HUES6 (cell line): ENCODE measurements at regions not wholly inside any gene's neighbourhood (a gene's known extent, or its start where the extent isn't known, plus 50 kb on each side); places are given as distances from the start of the nearest gene placed in this dataset.

Source experiments
- H3K27ac ChIP-seq: 2 replicates; pipeline ENCODE4 v1.7.0; 2013; ENCODE audit warnings: low read depth, mild to moderate bottlenecking, low read length, inconsistent platforms
- H3K27me3 ChIP-seq: 2 replicates; pipeline ENCODE4 v1.6.1; 2013; ENCODE audit warnings: low read length; ENCODE audit not compliant: control insufficient read depth, insufficient read depth
- H3K36me3 ChIP-seq: 2 replicates; pipeline ENCODE4 v1.6.1; 2013; ENCODE audit warnings: low read length; ENCODE audit not compliant: control insufficient read depth, insufficient read depth
- H3K4me1 ChIP-seq: 2 replicates; pipeline ENCODE4 v1.6.1; 2013; ENCODE audit warnings: low read length; ENCODE audit not compliant: control insufficient read depth, insufficient read depth
- H3K4me3 ChIP-seq: 2 replicates; pipeline ENCODE4 v1.5.1; 2013; ENCODE audit warnings: low read depth, low read length
- H3K9ac ChIP-seq: one replicate; pipeline ENCODE4 v1.6.1; 2013; ENCODE audit warnings: mild to moderate bottlenecking, low read length
- H3K9me3 ChIP-seq: 2 replicates; pipeline ENCODE4 v1.6.1; 2013; ENCODE audit warnings: low read depth, low read length; ENCODE audit not compliant: control insufficient read depth, insufficient read depth

DNA sequence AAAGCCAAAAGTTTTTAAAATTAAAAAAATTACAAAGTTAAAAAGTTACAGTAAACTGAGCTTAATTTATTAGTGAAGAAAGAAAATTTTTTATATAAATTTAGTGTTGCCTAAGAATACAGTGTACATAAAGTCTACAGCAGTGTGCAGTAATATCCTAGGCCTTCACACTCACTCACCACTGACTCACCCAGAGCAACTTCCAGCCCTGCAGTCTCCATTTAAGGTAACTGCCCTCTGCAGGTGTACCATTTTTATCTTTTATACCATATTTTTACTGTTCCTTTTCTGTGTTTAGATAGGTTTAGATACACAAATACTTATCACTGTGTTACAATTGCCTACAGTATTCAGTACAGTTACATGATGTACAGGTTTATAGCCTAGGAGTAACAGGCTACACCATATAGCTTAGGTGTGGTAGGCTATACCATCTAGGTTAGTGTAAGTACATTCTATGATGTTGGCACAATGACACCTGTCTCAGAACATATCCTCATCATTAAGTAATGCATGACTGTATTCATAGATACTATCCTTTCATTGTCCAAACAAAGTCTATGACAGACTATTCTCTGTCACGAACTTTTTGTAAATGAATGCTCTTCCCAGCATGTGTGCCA is 78.6 kb upstream of the PBX1 start:
- Histone ChIP-seq H3K27ac (no peak overlapping the region), H3K4me1 (peaks cover 11% of the 10 kb centered on the region; the same call in 1 of the 2 replicates), H3K9me3 (no peaks in the 10 kb centered on the region), H3K4me3 (no peak overlapping the region), H3K27me3 (no peaks in the 10 kb centered on the region), H3K36me3 (no peaks in the 10 kb centered on the region), H3K9ac (no peak overlapping the region)

DNA sequence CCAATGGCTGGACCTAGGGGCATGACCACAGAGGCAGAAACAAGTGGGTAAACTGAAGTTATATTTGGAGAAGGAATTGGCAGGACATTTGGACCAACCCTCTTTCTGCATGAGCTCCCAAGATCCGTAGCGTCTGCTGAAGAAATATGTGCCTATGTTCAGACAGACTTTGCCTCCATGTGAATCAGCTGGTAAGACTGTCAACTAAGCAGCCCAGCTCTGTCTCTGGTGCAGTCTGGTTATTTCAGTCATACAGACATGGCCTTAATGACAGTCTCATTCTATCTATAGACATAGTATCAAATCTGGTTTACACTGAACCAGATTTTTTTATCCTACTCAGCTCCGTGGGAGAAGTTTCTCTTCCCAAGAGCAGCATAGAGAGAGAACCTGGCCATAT is 63.1 kb upstream of the PBX1 start:
- no peaks in the 10 kb centered on the region for H3K4me1 ChIP-seq
- no peaks in the 10 kb centered on the region for H3K36me3 ChIP-seq
- H3K27me3 ChIP-seq, result no peaks in the 10 kb centered on the region
- H3K9me3 ChIP-seq, result no peaks in the 10 kb centered on the region
- no peak overlapping the region for H3K9ac ChIP-seq
- H3K4me3 ChIP-seq, result no peak overlapping the region
- no peak overlapping the region for H3K27ac ChIP-seq

DNA sequence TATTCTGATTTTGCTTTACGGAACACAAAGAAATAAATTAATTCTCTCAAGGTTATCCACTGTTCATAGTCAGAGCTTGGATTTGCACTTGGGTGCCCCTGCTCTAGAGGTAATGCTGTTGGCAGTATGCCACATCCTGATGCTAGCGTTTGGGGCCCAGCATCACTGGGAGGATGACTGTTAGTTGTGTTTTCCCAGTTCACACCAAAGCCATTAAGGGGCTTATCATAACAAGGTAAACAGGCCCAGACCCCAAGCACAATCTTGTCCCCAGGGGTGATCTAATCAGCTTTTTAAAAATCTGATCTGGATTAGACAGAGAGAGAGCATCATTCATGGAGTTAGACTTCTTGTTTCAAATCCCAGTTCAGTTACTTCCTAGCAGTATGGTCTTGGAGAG is 60.2 kb upstream of the PBX1 start:
- Histone ChIP-seq H3K4me3 (no peak overlapping the region), H3K9me3 (no peaks in the 10 kb centered on the region), H3K27ac (no peak overlapping the region), H3K9ac (no peak overlapping the region), H3K27me3 (no peaks in the 10 kb centered on the region), H3K4me1 (no peaks in the 10 kb centered on the region), H3K36me3 (no peaks in the 10 kb centered on the region)

DNA sequence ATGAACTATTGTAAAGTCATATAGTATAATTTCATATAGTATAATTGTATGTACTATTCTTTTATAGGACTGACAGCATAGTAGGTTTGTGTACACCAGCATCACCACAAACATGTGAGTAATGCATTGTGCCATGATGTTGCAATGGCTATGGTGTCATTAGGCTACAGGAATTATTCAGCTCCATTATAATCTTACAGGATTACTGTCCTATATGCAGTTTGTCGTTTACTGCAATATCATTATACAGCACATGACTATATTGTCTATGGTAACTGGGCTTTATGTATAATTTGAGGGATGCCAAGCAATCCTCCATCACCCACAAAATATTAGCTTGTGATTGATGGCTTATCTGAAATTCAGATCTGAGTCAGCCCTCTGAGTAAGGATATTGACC is 54.2 kb upstream of the PBX1 start:
- Histone ChIP-seq H3K4me3 (no peak overlapping the region), H3K9me3 (no peaks in the 10 kb centered on the region), H3K4me1 (no peaks in the 10 kb centered on the region), H3K9ac (no peak overlapping the region), H3K36me3 (no peaks in the 10 kb centered on the region), H3K27ac (no peak overlapping the region), H3K27me3 (no peaks in the 10 kb centered on the region)
